ENCODE measurements at regions not wholly inside any gene's neighbourhood (a gene's known extent, or its start where the extent isn't known, plus 50 kb on each side); places are given as distances from the start of the nearest gene placed in this dataset.

- dilution Hi-C loops (cut with MboI; ENCODE audit: extremely low pct_ligation_motif_present, low sequenced_read_pairs) = no loop called here
- H3K4me3 ChIP-seq (replicated peaks in 1 of 3; ENCODE audit: insufficient read depth in 1 of 3, low read depth in 1 of 3, low read length in 3 of 3) = no peak overlapping the region
- H3K9me3 ChIP-seq (replicated peaks; ENCODE audit: control insufficient read depth, insufficient read depth, low read length) = peaks cover 3% of the 10 kb centered on the region
- CTCF ChIA-PET = no interaction called here
- H3K36me3 ChIP-seq (ENCODE audit: control insufficient read depth in 2 of 2, extremely low read depth in 1 of 2, insufficient read depth in 2 of 2, low read length in 2 of 2) = no peaks in the 10 kb centered on the region
- TF ChIP-seq CTCF (IDR thresholded peaks at IDR 0.05; ENCODE audit: extremely low read depth in 1 of 2, insufficient read depth in 1 of 2, low read depth in 1 of 2, low read length in 2 of 2) (no peak), FOS (IDR thresholded peaks at IDR 0.05; ENCODE audit: borderline replicate concordance, insufficient read depth, low read length) (no peak), POLR2A (IDR thresholded peaks at IDR 0.05; ENCODE audit: low read depth, low read length) (no peak), EZH2 (IDR thresholded peaks at IDR 0.05; ENCODE audit: borderline replicate concordance, low read depth, low read length, severe bottlenecking) (no peak)
- intact Hi-C loops (cut with micrococcal nuclease) = no loop called here
- no peaks in the 10 kb centered on the region for H3K79me2 ChIP-seq (ENCODE audit: control insufficient read depth, insufficient read depth, low read length)
- POLR2A ChIA-PET = no interaction called here
- no peaks in the 10 kb centered on the region for H3K4me1 ChIP-seq (ENCODE audit: control insufficient read depth, extremely low read depth, insufficient read depth, low read length)
- no peak for FAIRE-seq
- no TSS peak for BruUV-seq (replicated peaks)
- H3K9me1 ChIP-seq (replicated peaks; ENCODE audit: control insufficient read depth, extremely low read depth, insufficient read depth, low read length) = no peaks in the 10 kb centered on the region
- H3K4me2 ChIP-seq (ENCODE audit: insufficient read depth, low read length) = no peak overlapping the region
- no peak overlapping the region for H3K27ac ChIP-seq (ENCODE audit: insufficient read depth, low read depth, low read length)
- no peak overlapping the region for H2AFZ ChIP-seq (ENCODE audit: low read depth, low read length)
- H3K9ac ChIP-seq (replicated peaks; ENCODE audit: extremely low read depth, insufficient read depth, low read length) = no peak overlapping the region
- no peaks in the 10 kb centered on the region for H3K27me3 ChIP-seq (ENCODE audit: control insufficient read depth in 2 of 2, insufficient read depth in 2 of 2, low read length in 2 of 2)
- no peaks in the 10 kb centered on the region for H4K20me1 ChIP-seq (replicated peaks; ENCODE audit: control insufficient read depth, extremely low read depth, insufficient read depth, low read length)
- no peak for DNase-seq (ENCODE audit: low read depth, low spot score)
Measured at GRCh38 chr1:166730299-166730888, 108.9 kb upstream of the POGK start.

- ChIA-PET POLR2A (no interaction called here), CTCF (no interaction called here)
- no peaks in the 10 kb centered on the region for H4K20me1 ChIP-seq (replicated peaks; ENCODE audit: control insufficient read depth, extremely low read depth, insufficient read depth, low read length)
- DNase-seq (ENCODE audit: low read depth, low spot score) (no peak), FAIRE-seq (no peak)
- H3K4me2 ChIP-seq (ENCODE audit: insufficient read depth, low read length) = no peak overlapping the region
- intact Hi-C loops (cut with micrococcal nuclease) = no loop called here
- TF ChIP-seq MAX (IDR thresholded peaks at IDR 0.05; ENCODE audit: insufficient read depth, insufficient read length) = no peak
- TF ChIP-seq CTCF (IDR thresholded peaks at IDR 0.05; ENCODE audit: extremely low read depth in 1 of 2, insufficient read depth in 1 of 2, low read depth in 1 of 2, low read length in 2 of 2) = no peak
- TF ChIP-seq MYC (IDR thresholded peaks at IDR 0.05; ENCODE audit: low read depth, low read length) = no peak
- TF ChIP-seq JUN (IDR thresholded peaks at IDR 0.05; ENCODE audit: borderline replicate concordance, insufficient read depth, insufficient read length, low read depth) = no peak
- no peak for TF ChIP-seq FOS (IDR thresholded peaks at IDR 0.05; ENCODE audit: borderline replicate concordance, insufficient read depth, low read length)
- TF ChIP-seq POLR2AphosphoS5 (IDR thresholded peaks at IDR 0.05; ENCODE audit: insufficient read depth, low read depth, low read length) = no peak
- no peak for TF ChIP-seq POLR2A (IDR thresholded peaks at IDR 0.05; ENCODE audit: low read depth, low read length)
- TF ChIP-seq EZH2 (IDR thresholded peaks at IDR 0.05; ENCODE audit: borderline replicate concordance, low read depth, low read length, severe bottlenecking) = no peak
- no peak for TF ChIP-seq GATA2 (IDR thresholded peaks at IDR 0.05; ENCODE audit: insufficient read depth, insufficient read length, low read depth, low read length)
- H3K36me3 ChIP-seq (ENCODE audit: control insufficient read depth in 2 of 2, extremely low read depth in 1 of 2, insufficient read depth in 2 of 2, low read length in 2 of 2) = no peaks in the 10 kb centered on the region
- no peak overlapping the region for H3K9ac ChIP-seq (replicated peaks; ENCODE audit: extremely low read depth, insufficient read depth, low read length)
- no peak overlapping the region for H3K4me3 ChIP-seq (replicated peaks in 1 of 3; ENCODE audit: insufficient read depth in 1 of 3, low read depth in 1 of 3, low read length in 3 of 3)
- H3K9me3 ChIP-seq (replicated peaks; ENCODE audit: control insufficient read depth, insufficient read depth, low read length) = peaks cover 1% of the 10 kb centered on the region
- no peaks in the 10 kb centered on the region for H3K9me1 ChIP-seq (replicated peaks; ENCODE audit: control insufficient read depth, extremely low read depth, insufficient read depth, low read length)
- BruUV-seq (replicated peaks) = no TSS peak
- H2AFZ ChIP-seq (ENCODE audit: low read depth, low read length) = no peak overlapping the region
- no peak overlapping the region for H3K27ac ChIP-seq (ENCODE audit: insufficient read depth, low read depth, low read length)
- H3K27me3 ChIP-seq (ENCODE audit: control insufficient read depth in 2 of 2, insufficient read depth in 2 of 2, low read length in 2 of 2) = no peaks in the 10 kb centered on the region
- no peaks in the 10 kb centered on the region for H3K79me2 ChIP-seq (ENCODE audit: control insufficient read depth, insufficient read depth, low read length)
- dilution Hi-C loops (cut with MboI; ENCODE audit: extremely low pct_ligation_motif_present, low sequenced_read_pairs) = no loop called here
- H3K4me1 ChIP-seq (ENCODE audit: control insufficient read depth, extremely low read depth, insufficient read depth, low read length) = no peaks in the 10 kb centered on the region
Measured at GRCh38 chr1:166738140-166738539, 101.1 kb upstream of the POGK start.

Measured in endothelial cell of umbilical vein (primary cell).